ENCODE measurements at regions not wholly inside any gene's neighbourhood (a gene's known extent, or its start where the extent isn't known, plus 50 kb on each side); places are given as distances from the start of the nearest gene placed in this dataset.

- Histone ChIP-seq H3K27me3 (ENCODE audit: control insufficient read depth, insufficient read depth, low read length) (no peaks in the 10 kb centered on the region), H3K9me3 (ENCODE audit: control insufficient read depth, low read length) (no peaks in the 10 kb centered on the region), H3K4me3 (ENCODE audit: low read length) (no peak overlapping the region), H3K36me3 (ENCODE audit: control insufficient read depth, insufficient read depth, low read length) (no peaks in the 10 kb centered on the region), H3K9ac (ENCODE audit: low read length) (no peak overlapping the region), H3K4me1 (ENCODE audit: control insufficient read depth, insufficient read depth, low read length) (no peaks in the 10 kb centered on the region)
These were observed 357.6 kb upstream of the CFAP20DC start for GRCh38 chr3:59407425-59407824.

- H3K4me3 ChIP-seq (ENCODE audit: low read length), result no peak overlapping the region
- H3K9ac ChIP-seq (ENCODE audit: low read length), result no peak overlapping the region
- H3K4me1 ChIP-seq (ENCODE audit: control insufficient read depth, insufficient read depth, low read length), result no peaks in the 10 kb centered on the region
- no peaks in the 10 kb centered on the region for H3K9me3 ChIP-seq (ENCODE audit: control insufficient read depth, low read length)
- H3K27me3 ChIP-seq (ENCODE audit: control insufficient read depth, insufficient read depth, low read length), result no peaks in the 10 kb centered on the region
- H3K36me3 ChIP-seq (ENCODE audit: control insufficient read depth, insufficient read depth, low read length), result no peaks in the 10 kb centered on the region
These were observed 357.1 kb upstream of the CFAP20DC start for GRCh38 chr3:59406943-59407342.

GRCh38 chr3:59404851-59405250, 355.0 kb upstream of the CFAP20DC start:
- no peaks in the 10 kb centered on the region for H3K36me3 ChIP-seq (ENCODE audit: control insufficient read depth, insufficient read depth, low read length)
- H3K9me3 ChIP-seq (ENCODE audit: control insufficient read depth, low read length), result no peaks in the 10 kb centered on the region
- H3K9ac ChIP-seq (ENCODE audit: low read length), result no peak overlapping the region
- H3K27me3 ChIP-seq (ENCODE audit: control insufficient read depth, insufficient read depth, low read length), result no peaks in the 10 kb centered on the region
- H3K4me3 ChIP-seq (ENCODE audit: low read length), result no peak overlapping the region
- no peaks in the 10 kb centered on the region for H3K4me1 ChIP-seq (ENCODE audit: control insufficient read depth, insufficient read depth, low read length)

GRCh38 chr3:59404064-59404463, 354.2 kb upstream of the CFAP20DC start:
- H3K4me3 ChIP-seq (ENCODE audit: low read length), result no peak overlapping the region

GRCh38 chr3:59401924-59402323, 352.1 kb upstream of the CFAP20DC start:
- Histone ChIP-seq H3K9me3 (ENCODE audit: control insufficient read depth, low read length) (no peaks in the 10 kb centered on the region), H3K4me1 (ENCODE audit: control insufficient read depth, insufficient read depth, low read length) (no peaks in the 10 kb centered on the region), H3K36me3 (ENCODE audit: control insufficient read depth, insufficient read depth, low read length) (no peaks in the 10 kb centered on the region), H3K27me3 (ENCODE audit: control insufficient read depth, insufficient read depth, low read length) (no peaks in the 10 kb centered on the region), H3K4me3 (ENCODE audit: low read length) (no peak overlapping the region), H3K9ac (ENCODE audit: low read length) (no peak overlapping the region)

More at GRCh38 chr3:59404064-59404463, 354.2 kb upstream of the CFAP20DC start:
- no peaks in the 10 kb centered on the region for H3K4me1 ChIP-seq (ENCODE audit: control insufficient read depth, insufficient read depth, low read length)
- H3K9me3 ChIP-seq (ENCODE audit: control insufficient read depth, low read length), result no peaks in the 10 kb centered on the region
- H3K27me3 ChIP-seq (ENCODE audit: control insufficient read depth, insufficient read depth, low read length), result no peaks in the 10 kb centered on the region
- no peak overlapping the region for H3K9ac ChIP-seq (ENCODE audit: low read length)
- no peaks in the 10 kb centered on the region for H3K36me3 ChIP-seq (ENCODE audit: control insufficient read depth, insufficient read depth, low read length)

GRCh38 chr3:59392116-59392515, 342.3 kb upstream of the CFAP20DC start:
- Histone ChIP-seq H3K9me3 (ENCODE audit: control insufficient read depth, low read length) (no peaks in the 10 kb centered on the region), H3K36me3 (ENCODE audit: control insufficient read depth, insufficient read depth, low read length) (no peaks in the 10 kb centered on the region), H3K4me1 (ENCODE audit: control insufficient read depth, insufficient read depth, low read length) (no peaks in the 10 kb centered on the region), H3K27me3 (ENCODE audit: control insufficient read depth, insufficient read depth, low read length) (no peaks in the 10 kb centered on the region), H3K4me3 (ENCODE audit: low read length) (no peak overlapping the region), H3K9ac (ENCODE audit: low read length) (no peak overlapping the region)

- Histone ChIP-seq H3K4me1 (ENCODE audit: control insufficient read depth, insufficient read depth, low read length) (no peaks in the 10 kb centered on the region), H3K9ac (ENCODE audit: low read length) (no peak overlapping the region), H3K9me3 (ENCODE audit: control insufficient read depth, low read length) (no peaks in the 10 kb centered on the region), H3K4me3 (ENCODE audit: low read length) (no peak overlapping the region), H3K27me3 (ENCODE audit: control insufficient read depth, insufficient read depth, low read length) (no peaks in the 10 kb centered on the region), H3K36me3 (ENCODE audit: control insufficient read depth, insufficient read depth, low read length) (no peaks in the 10 kb centered on the region)
These were observed 341.3 kb upstream of the CFAP20DC start for GRCh38 chr3:59391131-59391530.

- no peaks in the 10 kb centered on the region for H3K36me3 ChIP-seq (ENCODE audit: control insufficient read depth, insufficient read depth, low read length)
- H3K4me1 ChIP-seq (ENCODE audit: control insufficient read depth, insufficient read depth, low read length), result no peaks in the 10 kb centered on the region
- H3K9me3 ChIP-seq (ENCODE audit: control insufficient read depth, low read length), result no peaks in the 10 kb centered on the region
- H3K4me3 ChIP-seq (ENCODE audit: low read length), result no peak overlapping the region
- no peaks in the 10 kb centered on the region for H3K27me3 ChIP-seq (ENCODE audit: control insufficient read depth, insufficient read depth, low read length)
- H3K9ac ChIP-seq (ENCODE audit: low read length), result no peak overlapping the region
These were observed 338.9 kb upstream of the CFAP20DC start for GRCh38 chr3:59388555-59389270.

GRCh38 chr3:59386165-59386564, 336.3 kb upstream of the CFAP20DC start:
- Histone ChIP-seq H3K27me3 (ENCODE audit: control insufficient read depth, insufficient read depth, low read length) (no peaks in the 10 kb centered on the region), H3K9me3 (ENCODE audit: control insufficient read depth, low read length) (no peaks in the 10 kb centered on the region), H3K9ac (ENCODE audit: low read length) (no peak overlapping the region), H3K4me1 (ENCODE audit: control insufficient read depth, insufficient read depth, low read length) (no peaks in the 10 kb centered on the region), H3K4me3 (ENCODE audit: low read length) (no peak overlapping the region), H3K36me3 (ENCODE audit: control insufficient read depth, insufficient read depth, low read length) (no peaks in the 10 kb centered on the region)

- Histone ChIP-seq H3K4me3 (ENCODE audit: low read length) (no peak overlapping the region), H3K27me3 (ENCODE audit: control insufficient read depth, insufficient read depth, low read length) (no peaks in the 10 kb centered on the region), H3K9me3 (ENCODE audit: control insufficient read depth, low read length) (no peaks in the 10 kb centered on the region), H3K36me3 (ENCODE audit: control insufficient read depth, insufficient read depth, low read length) (no peaks in the 10 kb centered on the region), H3K9ac (ENCODE audit: low read length) (no peak overlapping the region), H3K4me1 (ENCODE audit: control insufficient read depth, insufficient read depth, low read length) (no peaks in the 10 kb centered on the region)
These were observed 335.7 kb upstream of the CFAP20DC start for GRCh38 chr3:59385547-59385946.

GRCh38 chr3:59381282-59381681, 331.5 kb upstream of the CFAP20DC start:
- H3K27me3 ChIP-seq (ENCODE audit: control insufficient read depth, insufficient read depth, low read length), result no peaks in the 10 kb centered on the region

GRCh38 chr3:59380146-59380545, 330.3 kb upstream of the CFAP20DC start:
- Histone ChIP-seq H3K36me3 (ENCODE audit: control insufficient read depth, insufficient read depth, low read length) (no peaks in the 10 kb centered on the region), H3K9me3 (ENCODE audit: control insufficient read depth, low read length) (no peaks in the 10 kb centered on the region), H3K4me1 (ENCODE audit: control insufficient read depth, insufficient read depth, low read length) (no peaks in the 10 kb centered on the region), H3K27me3 (ENCODE audit: control insufficient read depth, insufficient read depth, low read length) (no peaks in the 10 kb centered on the region), H3K4me3 (ENCODE audit: low read length) (no peak overlapping the region), H3K9ac (ENCODE audit: low read length) (no peak overlapping the region)

More at GRCh38 chr3:59381282-59381681, 331.5 kb upstream of the CFAP20DC start:
- no peak overlapping the region for H3K9ac ChIP-seq (ENCODE audit: low read length)
- H3K4me1 ChIP-seq (ENCODE audit: control insufficient read depth, insufficient read depth, low read length), result no peaks in the 10 kb centered on the region
- no peaks in the 10 kb centered on the region for H3K9me3 ChIP-seq (ENCODE audit: control insufficient read depth, low read length)
- no peaks in the 10 kb centered on the region for H3K36me3 ChIP-seq (ENCODE audit: control insufficient read depth, insufficient read depth, low read length)
- no peak overlapping the region for H3K4me3 ChIP-seq (ENCODE audit: low read length)

GRCh38 chr3:59374818-59375211, 325.0 kb upstream of the CFAP20DC start:
- Histone ChIP-seq H3K36me3 (ENCODE audit: control insufficient read depth, insufficient read depth, low read length) (no peaks in the 10 kb centered on the region), H3K9me3 (ENCODE audit: control insufficient read depth, low read length) (no peaks in the 10 kb centered on the region), H3K27me3 (ENCODE audit: control insufficient read depth, insufficient read depth, low read length) (no peaks in the 10 kb centered on the region), H3K9ac (ENCODE audit: low read length) (no peak overlapping the region), H3K4me1 (ENCODE audit: control insufficient read depth, insufficient read depth, low read length) (no peaks in the 10 kb centered on the region), H3K4me3 (ENCODE audit: low read length) (no peak overlapping the region)

All from mucosa of stomach (tissue), 1 donor.